ENCODE measurements at regions not wholly inside any gene's neighbourhood (a gene's known extent, or its start where the extent isn't known, plus 50 kb on each side); places are given as distances from the start of the nearest gene placed in this dataset.

DNA sequence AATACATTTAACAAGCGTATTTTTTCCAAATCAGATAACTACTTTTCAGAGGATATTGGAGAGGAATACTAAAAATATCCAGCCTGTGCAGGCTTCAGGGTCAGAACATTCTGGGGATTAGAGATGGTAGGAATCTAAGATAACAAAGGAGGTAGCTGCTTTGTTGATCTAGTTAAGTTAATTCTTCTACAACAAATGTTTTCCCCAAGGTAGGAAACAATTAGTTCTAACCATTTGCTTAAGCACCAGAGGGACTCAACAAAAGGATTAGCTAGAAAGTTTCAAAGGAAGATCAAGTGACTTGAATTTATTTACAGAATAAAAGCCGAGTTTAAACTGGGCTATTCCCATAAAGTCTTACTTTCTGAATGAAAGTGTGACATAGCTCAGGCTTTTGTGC lies 524.2 kb downstream of the TMTC2 start:
- H3K4me2 ChIP-seq (ENCODE audit: low read length) = no peak overlapping the region
- no peak overlapping the region for H3K27ac ChIP-seq (ENCODE audit: low read length)
- H4K20me1 ChIP-seq (ENCODE audit: insufficient read depth, low read length) = no peaks in the 10 kb centered on the region
- no peaks in the 10 kb centered on the region for H3K79me2 ChIP-seq (ENCODE audit: low read length)
- no peaks in the 10 kb centered on the region for H3K27me3 ChIP-seq (ENCODE audit: low read depth, low read length)
- no peaks in the 10 kb centered on the region for H3K36me3 ChIP-seq (replicated peaks; ENCODE audit: low read depth, low read length)
- TF ChIP-seq EZH2phosphoT487 (IDR thresholded peaks at IDR 0.05; ENCODE audit: low read depth) = no peak
- TF ChIP-seq, protein P1, sequence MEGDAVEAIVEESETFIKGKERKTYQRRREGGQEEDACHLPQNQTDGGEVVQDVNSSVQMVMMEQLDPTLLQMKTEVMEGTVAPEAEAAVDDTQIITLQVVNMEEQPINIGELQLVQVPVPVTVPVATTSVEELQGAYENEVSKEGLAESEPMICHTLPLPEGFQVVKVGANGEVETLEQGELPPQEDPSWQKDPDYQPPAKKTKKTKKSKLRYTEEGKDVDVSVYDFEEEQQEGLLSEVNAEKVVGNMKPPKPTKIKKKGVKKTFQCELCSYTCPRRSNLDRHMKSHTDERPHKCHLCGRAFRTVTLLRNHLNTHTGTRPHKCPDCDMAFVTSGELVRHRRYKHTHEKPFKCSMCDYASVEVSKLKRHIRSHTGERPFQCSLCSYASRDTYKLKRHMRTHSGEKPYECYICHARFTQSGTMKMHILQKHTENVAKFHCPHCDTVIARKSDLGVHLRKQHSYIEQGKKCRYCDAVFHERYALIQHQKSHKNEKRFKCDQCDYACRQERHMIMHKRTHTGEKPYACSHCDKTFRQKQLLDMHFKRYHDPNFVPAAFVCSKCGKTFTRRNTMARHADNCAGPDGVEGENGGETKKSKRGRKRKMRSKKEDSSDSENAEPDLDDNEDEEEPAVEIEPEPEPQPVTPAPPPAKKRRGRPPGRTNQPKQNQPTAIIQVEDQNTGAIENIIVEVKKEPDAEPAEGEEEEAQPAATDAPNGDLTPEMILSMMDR (IDR thresholded peaks at IDR 0.05; ENCODE audit: low read depth, low read length) = no peak
- H3K9ac ChIP-seq (ENCODE audit: low read length) = no peak overlapping the region
- no peak overlapping the region for H2AFZ ChIP-seq (ENCODE audit: low read depth, low read length)
- H3K9me3 ChIP-seq (ENCODE audit: insufficient read depth, low read length) = no peaks in the 10 kb centered on the region
- no peaks in the 10 kb centered on the region for H3K4me1 ChIP-seq (ENCODE audit: low read length)
- no peak overlapping the region for H3K4me3 ChIP-seq (ENCODE audit: low read length)

DNA sequence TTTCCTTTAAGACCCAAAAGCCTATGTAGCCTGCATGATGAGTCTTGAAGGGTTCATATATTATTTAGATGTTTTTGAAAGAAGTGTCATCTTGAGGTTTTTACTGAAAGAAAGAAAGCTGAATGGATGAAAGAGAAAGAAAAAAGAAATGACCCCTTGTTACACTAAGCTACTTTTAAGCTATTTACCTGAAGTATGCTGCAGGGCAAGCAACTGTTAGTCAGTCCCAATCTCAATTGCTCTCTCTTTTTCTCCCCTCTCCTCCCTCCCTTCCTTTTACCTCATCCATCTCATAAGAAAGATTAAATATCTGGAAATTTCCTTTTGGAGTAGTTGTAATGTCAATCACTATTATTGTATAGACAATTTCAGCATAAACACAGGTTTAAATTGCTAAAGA lies 512.4 kb downstream of the TMTC2 start:
- no peak overlapping the region for H3K9ac ChIP-seq (ENCODE audit: low read length)
- 0 out of 2 replicates have a peak, but pooled peaks cover 3% of the 10 kb centered on the region for H3K9me3 ChIP-seq (ENCODE audit: insufficient read depth, low read length)
- H3K27me3 ChIP-seq (ENCODE audit: low read depth, low read length) = no peaks in the 10 kb centered on the region
- H3K79me2 ChIP-seq (ENCODE audit: low read length) = no peaks in the 10 kb centered on the region
- H3K27ac ChIP-seq (ENCODE audit: low read length) = no peak overlapping the region
- H2AFZ ChIP-seq (ENCODE audit: low read depth, low read length) = no peak overlapping the region
- H4K20me1 ChIP-seq (ENCODE audit: insufficient read depth, low read length) = no peaks in the 10 kb centered on the region
- H3K4me3 ChIP-seq (ENCODE audit: low read length) = no peak overlapping the region
- TF ChIP-seq, protein P1 (IDR thresholded peaks at IDR 0.05; ENCODE audit: low read depth, low read length) = no peak
- TF ChIP-seq EZH2phosphoT487 (IDR thresholded peaks at IDR 0.05; ENCODE audit: low read depth) = no peak
- no peak overlapping the region for H3K4me2 ChIP-seq (ENCODE audit: low read length)
- H3K4me1 ChIP-seq (ENCODE audit: low read length) = peaks cover 5% of the 10 kb centered on the region; the same call in 1 of the 2 replicates
- no peaks in the 10 kb centered on the region for H3K36me3 ChIP-seq (replicated peaks; ENCODE audit: low read depth, low read length)

DNA sequence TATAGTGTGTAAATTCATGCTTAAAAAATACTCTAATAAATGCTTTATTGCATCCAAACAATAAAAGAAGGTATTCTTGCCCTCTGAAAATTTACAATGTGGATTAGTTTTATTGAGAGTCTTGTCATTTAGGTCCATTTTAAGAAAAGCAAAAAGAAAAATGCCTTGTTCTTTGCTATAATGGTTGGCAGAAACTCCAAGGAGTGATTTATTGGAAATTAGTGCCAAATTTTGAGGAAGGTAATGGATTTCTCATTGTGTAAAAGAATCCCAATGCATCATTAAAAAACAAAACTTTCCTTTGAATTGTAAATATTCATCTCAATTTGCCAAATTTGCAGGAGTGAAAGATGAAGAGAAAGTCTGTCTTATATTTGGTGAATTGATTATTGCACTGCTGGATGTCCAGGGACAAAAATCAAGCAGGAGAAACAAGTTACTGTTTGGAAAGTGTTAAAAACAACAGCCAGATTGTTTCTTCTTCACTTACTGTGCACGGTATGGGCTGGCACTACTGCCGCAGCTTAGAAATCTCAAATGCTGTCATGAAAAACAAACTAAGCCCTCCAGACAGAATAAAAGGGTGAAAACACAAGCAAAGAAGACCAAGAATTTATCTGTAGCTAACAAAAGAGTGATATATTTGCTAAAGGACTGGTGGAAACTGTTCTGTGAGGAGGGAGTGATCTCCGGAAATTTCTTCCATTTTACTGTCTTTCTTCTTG lies 511.7 kb downstream of the TMTC2 start:
- Histone ChIP-seq H3K36me3 (replicated peaks; ENCODE audit: low read depth, low read length) (no peaks in the 10 kb centered on the region), H3K4me2 (ENCODE audit: low read length) (no peak overlapping the region), H4K20me1 (ENCODE audit: insufficient read depth, low read length) (no peaks in the 10 kb centered on the region), H3K9ac (ENCODE audit: low read length) (no peak overlapping the region), H3K4me1 (ENCODE audit: low read length) (peaks cover 5% of the 10 kb centered on the region; the same call in 1 of the 2 replicates), H2AFZ (ENCODE audit: low read depth, low read length) (no peak overlapping the region), H3K27me3 (ENCODE audit: low read depth, low read length) (no peaks in the 10 kb centered on the region), H3K27ac (ENCODE audit: low read length) (no peak overlapping the region), H3K9me3 (ENCODE audit: insufficient read depth, low read length) (0 out of 2 replicates have a peak, but pooled peaks cover 3% of the 10 kb centered on the region), H3K4me3 (ENCODE audit: low read length) (no peak overlapping the region), H3K79me2 (ENCODE audit: low read length) (no peaks in the 10 kb centered on the region)
- TF ChIP-seq, protein P1 (IDR thresholded peaks at IDR 0.05; ENCODE audit: low read depth, low read length) = no peak
- no peak for TF ChIP-seq EZH2phosphoT487 (IDR thresholded peaks at IDR 0.05; ENCODE audit: low read depth)

DNA sequence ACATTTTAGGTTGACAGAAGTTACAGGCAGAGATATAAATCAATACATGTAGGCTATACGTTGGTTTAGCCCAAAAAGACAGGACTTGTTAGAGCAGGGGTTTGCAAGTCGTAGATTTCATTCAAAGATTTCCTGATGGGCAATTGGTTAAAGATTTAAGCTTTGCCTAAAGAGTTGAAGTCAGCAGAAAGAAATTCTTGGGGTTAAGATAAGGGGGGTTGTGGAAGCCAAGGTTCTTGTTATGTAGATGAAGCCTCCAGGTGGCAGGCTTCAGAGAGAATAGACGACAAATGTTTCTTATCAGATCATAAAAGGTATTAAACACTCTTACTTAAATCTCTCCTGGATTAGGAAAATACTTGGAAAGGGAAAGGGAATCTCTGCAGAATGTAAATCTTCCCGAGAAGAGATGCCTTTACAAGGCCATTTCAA lies 510.8 kb downstream of the TMTC2 start:
- no peak for TF ChIP-seq EZH2phosphoT487 (IDR thresholded peaks at IDR 0.05; ENCODE audit: low read depth)
- TF ChIP-seq, protein P1 (IDR thresholded peaks at IDR 0.05; ENCODE audit: low read depth, low read length) = no peak
- H3K4me1 ChIP-seq (ENCODE audit: low read length) = peaks cover 5% of the 10 kb centered on the region; the same call in 1 of the 2 replicates
- H3K36me3 ChIP-seq (replicated peaks; ENCODE audit: low read depth, low read length) = no peaks in the 10 kb centered on the region
- no peak overlapping the region for H3K4me3 ChIP-seq (ENCODE audit: low read length)
- H3K9me3 ChIP-seq (ENCODE audit: insufficient read depth, low read length) = 0 out of 2 replicates have a peak, but pooled peaks cover 3% of the 10 kb centered on the region
- H4K20me1 ChIP-seq (ENCODE audit: insufficient read depth, low read length) = no peaks in the 10 kb centered on the region
- no peaks in the 10 kb centered on the region for H3K27me3 ChIP-seq (ENCODE audit: low read depth, low read length)
- H2AFZ ChIP-seq (ENCODE audit: low read depth, low read length) = no peak overlapping the region
- no peak overlapping the region for H3K27ac ChIP-seq (ENCODE audit: low read length)
- H3K79me2 ChIP-seq (ENCODE audit: low read length) = no peaks in the 10 kb centered on the region
- H3K9ac ChIP-seq (ENCODE audit: low read length) = no peak overlapping the region
- H3K4me2 ChIP-seq (ENCODE audit: low read length) = no peak overlapping the region
